ENCODE measurements at regions not wholly inside any gene's neighbourhood (a gene's known extent, or its start where the extent isn't known, plus 50 kb on each side); places are given as distances from the start of the nearest gene placed in this dataset.

DNA sequence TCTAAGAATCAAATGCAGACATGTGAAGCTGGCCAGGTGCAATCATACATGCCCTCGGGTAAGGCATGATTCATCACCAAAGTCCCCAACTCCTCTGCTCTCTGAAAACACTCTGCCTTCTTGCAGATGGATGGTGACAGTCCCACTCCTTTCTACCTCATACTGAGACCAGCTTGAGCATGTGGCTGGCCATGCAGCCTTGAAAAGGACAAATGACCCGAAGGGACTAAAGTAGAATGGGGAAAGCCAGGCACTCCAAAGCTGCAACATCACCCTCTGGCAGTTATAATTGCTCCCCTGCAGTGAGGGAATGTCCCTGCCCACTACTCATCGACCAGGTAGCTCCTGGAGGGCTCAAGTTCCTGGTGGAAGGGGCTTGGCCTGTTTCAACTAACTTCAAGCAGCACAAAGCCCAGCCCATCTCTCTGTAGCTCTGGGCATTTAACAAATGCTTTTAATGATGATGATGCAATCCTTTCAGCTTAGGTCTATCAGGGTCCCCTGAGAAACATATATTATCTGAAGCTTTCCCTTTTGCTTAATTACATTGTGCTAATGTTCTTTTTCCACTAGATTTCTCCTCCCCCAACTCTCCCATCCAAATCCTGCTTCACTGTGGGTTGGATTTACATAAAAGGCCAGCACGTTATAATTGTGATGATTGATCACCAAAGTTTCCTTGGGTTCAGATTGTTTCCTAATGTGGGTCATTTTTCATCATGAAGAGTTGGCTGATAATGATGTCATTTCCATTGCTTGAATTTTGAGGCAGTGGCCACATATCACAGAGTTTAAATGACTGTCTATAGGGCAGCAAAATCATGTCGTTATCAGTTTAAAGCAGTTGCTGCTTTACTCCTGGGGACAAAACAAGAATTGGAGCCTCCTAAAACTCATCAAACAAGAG, 436.5 kb upstream of the SLC30A5 start:
- no peak for ATAC-seq (ENCODE audit: low FRiP score)
- TF ChIP-seq, protein P1, sequence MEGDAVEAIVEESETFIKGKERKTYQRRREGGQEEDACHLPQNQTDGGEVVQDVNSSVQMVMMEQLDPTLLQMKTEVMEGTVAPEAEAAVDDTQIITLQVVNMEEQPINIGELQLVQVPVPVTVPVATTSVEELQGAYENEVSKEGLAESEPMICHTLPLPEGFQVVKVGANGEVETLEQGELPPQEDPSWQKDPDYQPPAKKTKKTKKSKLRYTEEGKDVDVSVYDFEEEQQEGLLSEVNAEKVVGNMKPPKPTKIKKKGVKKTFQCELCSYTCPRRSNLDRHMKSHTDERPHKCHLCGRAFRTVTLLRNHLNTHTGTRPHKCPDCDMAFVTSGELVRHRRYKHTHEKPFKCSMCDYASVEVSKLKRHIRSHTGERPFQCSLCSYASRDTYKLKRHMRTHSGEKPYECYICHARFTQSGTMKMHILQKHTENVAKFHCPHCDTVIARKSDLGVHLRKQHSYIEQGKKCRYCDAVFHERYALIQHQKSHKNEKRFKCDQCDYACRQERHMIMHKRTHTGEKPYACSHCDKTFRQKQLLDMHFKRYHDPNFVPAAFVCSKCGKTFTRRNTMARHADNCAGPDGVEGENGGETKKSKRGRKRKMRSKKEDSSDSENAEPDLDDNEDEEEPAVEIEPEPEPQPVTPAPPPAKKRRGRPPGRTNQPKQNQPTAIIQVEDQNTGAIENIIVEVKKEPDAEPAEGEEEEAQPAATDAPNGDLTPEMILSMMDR (IDR thresholded peaks at IDR 0.05) = no peak

DNA sequence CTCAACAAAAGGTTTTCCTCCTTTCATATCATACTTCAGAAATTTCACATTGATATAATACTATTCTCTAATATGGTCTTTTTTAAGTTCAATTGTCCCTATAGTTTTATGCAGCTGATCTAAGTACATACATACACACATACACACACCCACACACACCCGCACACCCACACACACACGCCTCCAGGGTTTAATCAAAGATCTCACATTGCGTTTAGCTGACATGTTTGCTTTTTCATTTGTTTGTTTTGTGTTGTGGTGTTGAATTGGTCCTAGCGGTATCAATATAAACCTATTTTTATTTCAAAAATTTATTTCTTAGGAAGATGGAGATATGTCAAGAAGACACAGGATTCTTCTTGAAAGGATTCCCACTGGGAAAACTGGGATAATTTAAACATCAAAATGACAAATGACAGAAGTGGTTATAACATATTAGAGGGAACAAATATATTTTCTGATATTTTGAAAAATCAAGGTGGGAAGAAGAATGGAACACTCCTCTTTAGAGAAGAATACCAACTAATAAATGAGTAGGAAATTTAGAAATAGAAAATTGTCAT, 434.9 kb upstream of the SLC30A5 start:
- no peak for DNase-seq (ENCODE audit: low spot score)
- no peak for ATAC-seq (ENCODE audit: low FRiP score)
- TF ChIP-seq, protein P1 (IDR thresholded peaks at IDR 0.05) = no peak

More for the DNA sequence above, 436.5 kb upstream of the SLC30A5 start:
- no peak for DNase-seq (ENCODE audit: low spot score)

DNA sequence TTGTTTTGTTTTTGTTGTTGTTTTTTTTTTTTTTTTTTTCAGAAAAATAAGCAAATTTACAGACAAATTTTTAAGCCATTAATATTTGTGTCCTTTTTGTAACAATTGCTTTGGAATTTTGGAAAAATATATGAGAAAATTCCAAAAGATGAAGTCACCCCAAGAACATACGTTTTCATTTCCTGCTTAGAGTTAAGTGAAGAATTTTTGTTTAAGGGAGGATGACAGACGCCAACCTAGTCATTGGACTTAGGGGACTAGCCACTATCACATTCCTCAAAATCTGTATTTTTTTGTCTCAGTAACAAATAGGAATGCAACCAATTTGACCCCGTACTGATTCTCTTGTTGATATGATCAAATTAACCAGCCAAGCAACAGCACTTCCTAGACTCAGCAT, 433.9 kb upstream of the SLC30A5 start:
- TF ChIP-seq, protein P1 (IDR thresholded peaks at IDR 0.05) = no peak
- DNase-seq (ENCODE audit: low spot score) (no peak), ATAC-seq (ENCODE audit: low FRiP score) (no peak)

GRCh38 chr5:68661237-68661636, 432.6 kb upstream of the SLC30A5 start:
- TF ChIP-seq, protein P1 (IDR thresholded peaks at IDR 0.05) = no peak
- ATAC-seq (ENCODE audit: low FRiP score) = no peak
- no peak for DNase-seq (ENCODE audit: low spot score)

DNA sequence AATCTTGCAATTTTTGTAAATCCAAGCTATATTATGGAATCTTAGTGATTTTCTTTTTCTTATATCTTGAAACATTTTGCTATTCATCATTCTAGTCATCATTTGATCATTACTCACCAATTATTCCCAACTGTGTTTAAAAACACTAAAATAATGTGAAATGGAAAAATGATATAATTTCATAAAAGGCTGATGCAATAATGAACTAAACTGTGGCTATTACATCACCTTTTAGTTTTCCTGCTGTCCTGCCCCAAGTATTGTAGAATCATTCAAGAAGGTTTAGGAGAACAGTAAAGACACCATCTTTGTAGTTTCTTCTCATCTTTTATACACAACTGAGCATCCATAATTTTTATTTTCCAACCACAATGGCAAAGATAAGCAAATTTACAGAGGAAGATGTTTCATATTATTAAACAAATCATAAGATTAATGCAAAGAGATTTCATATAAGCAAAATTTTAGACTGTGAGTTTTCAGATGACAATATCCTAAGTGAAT, 431.0 kb upstream of the SLC30A5 start:
- ATAC-seq (ENCODE audit: low FRiP score) = no peak
- TF ChIP-seq, protein P1 (IDR thresholded peaks at IDR 0.05) = no peak
- no peak for DNase-seq (ENCODE audit: low spot score)

DNA sequence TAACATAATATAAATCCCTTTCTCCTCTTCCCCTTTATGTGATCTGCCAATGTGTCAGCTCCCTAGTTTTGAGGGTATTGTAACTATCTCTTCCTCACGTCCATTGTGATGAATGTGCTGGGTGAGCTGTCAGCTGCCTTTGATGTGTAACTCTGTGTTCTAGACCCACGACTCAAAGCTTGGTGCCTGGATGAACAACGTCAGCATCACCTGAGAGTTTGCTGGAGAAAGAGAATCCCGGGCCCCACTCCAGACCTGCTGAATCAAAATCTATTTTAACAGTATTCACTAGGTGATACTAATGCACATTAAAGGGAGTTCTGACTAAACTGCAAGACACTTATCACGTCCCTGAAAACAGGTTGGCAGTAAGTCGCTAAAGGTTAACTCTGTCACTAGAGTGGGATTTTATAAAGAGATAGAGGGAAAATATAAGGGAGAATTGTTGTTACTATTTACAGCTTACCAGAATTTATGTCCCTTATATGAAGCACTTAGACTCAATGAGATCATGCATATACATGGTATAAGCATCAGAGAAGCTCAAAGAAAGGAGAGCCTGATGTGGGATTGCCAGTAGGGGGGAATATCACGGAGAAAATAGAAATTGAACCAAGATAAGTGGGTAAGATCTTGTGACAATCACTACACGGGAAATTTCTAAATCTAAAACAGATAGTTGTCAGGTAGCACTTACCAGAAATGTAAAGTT, 423.8 kb upstream of the SLC30A5 start:
- ATAC-seq (ENCODE audit: low FRiP score) = no peak
- DNase-seq (ENCODE audit: low spot score) = no peak
- TF ChIP-seq, protein P1 (IDR thresholded peaks at IDR 0.05) = no peak

Measured in omental fat pad (tissue), 3 donors.